Calu3 (cell line): ENCODE measurements at regions not wholly inside any gene's neighbourhood (a gene's known extent, or its start where the extent isn't known, plus 50 kb on each side); places are given as distances from the start of the nearest gene placed in this dataset.

Experiments used
- BruUV-seq: library from RNA; stranded (reverse); fragments of 400-500 nt; replicated peaks from 2 replicates; lab custom pipeline; 2021; lab: Mats Ljungman, UMichigan
- CTCF ChIA-PET: fragments of 300-600 bp; sonication (Branson Sonifier 250); formaldehyde crosslinking; loops from one replicate; lab custom pipeline; 2022; ENCODE audit warnings: antibody characterized with exemption; lab: Charles Lee
- DNase-seq: peaks from one replicate; pipeline ENCODE4 v3.0.0; 2022
- H3K27ac Mint-ChIP-seq: one replicate; pipeline ENCODE4 v1.8.0; 2022; ENCODE audit warnings: mixed read lengths; ENCODE audit not compliant: unreplicated experiment
- H3K27me3 Mint-ChIP-seq: one replicate; pipeline ENCODE4 v1.8.0; 2022; ENCODE audit warnings: mixed read lengths; ENCODE audit not compliant: unreplicated experiment
- H3K36me3 Mint-ChIP-seq: one replicate; pipeline ENCODE4 v1.8.0; 2022; ENCODE audit warnings: mild to moderate bottlenecking, moderate library complexity, mixed read lengths; ENCODE audit not compliant: insufficient read depth, unreplicated experiment
- H3K4me1 Mint-ChIP-seq: one replicate; pipeline ENCODE4 v1.8.0; 2022; ENCODE audit warnings: mild to moderate bottlenecking, low read depth, mixed read lengths; ENCODE audit not compliant: unreplicated experiment
- H3K4me3 Mint-ChIP-seq: one replicate; pipeline ENCODE4 v1.8.0; 2022; ENCODE audit warnings: mild to moderate bottlenecking, low read depth, moderate library complexity, mixed read lengths; ENCODE audit not compliant: unreplicated experiment
- H3K9me3 Mint-ChIP-seq: one replicate; pipeline ENCODE4 v1.8.0; 2022; ENCODE audit warnings: low read depth, mixed read lengths; ENCODE audit not compliant: unreplicated experiment
- intact Hi-C: fragments of 100-400 bp; cut with micrococcal nuclease; formaldehyde crosslinking; loops from one replicate; pipeline ENCODE4 v1.10.0; 2022; ENCODE audit not compliant: unreplicated experiment
- TF ChIP-seq, protein P1 (sequence below): fragments of 200-600 bp; IDR thresholded peaks from one replicate; pipeline ENCODE4 v1.8.0; 2022; ENCODE audit warnings: antibody characterized with exemption; ENCODE audit not compliant: unreplicated experiment

DNA sequence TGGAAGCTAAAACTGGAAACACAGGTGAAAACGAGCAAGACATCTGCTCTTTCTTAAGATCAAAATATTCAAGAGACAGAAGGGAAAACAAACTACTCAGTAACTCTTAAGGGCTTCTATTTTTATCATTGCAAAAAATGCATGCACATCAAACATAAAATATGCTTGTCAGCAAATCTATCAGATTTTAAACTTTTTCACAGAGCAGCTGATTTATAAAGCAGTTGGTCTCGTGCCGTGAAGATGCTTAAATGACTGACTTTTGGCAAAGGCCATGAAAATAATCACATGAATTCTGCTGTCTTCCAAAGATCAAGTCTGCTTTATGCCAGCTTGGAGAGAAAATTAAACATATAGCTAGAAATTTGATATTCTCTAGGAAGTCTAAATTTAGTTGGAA is 482.1 kb upstream of the HS3ST1 start:
- intact Hi-C loops: no loop called here
- no peak overlapping the region for H3K27ac Mint-ChIP-seq
- no TSS peak for BruUV-seq

GRCh38 chr4:11908712-11909111 is 480.0 kb upstream of the HS3ST1 start:
- H3K36me3 Mint-ChIP-seq: no peaks in the 10 kb centered on the region
- no peaks in the 10 kb centered on the region for H3K9me3 Mint-ChIP-seq
- TF ChIP-seq, protein P1, sequence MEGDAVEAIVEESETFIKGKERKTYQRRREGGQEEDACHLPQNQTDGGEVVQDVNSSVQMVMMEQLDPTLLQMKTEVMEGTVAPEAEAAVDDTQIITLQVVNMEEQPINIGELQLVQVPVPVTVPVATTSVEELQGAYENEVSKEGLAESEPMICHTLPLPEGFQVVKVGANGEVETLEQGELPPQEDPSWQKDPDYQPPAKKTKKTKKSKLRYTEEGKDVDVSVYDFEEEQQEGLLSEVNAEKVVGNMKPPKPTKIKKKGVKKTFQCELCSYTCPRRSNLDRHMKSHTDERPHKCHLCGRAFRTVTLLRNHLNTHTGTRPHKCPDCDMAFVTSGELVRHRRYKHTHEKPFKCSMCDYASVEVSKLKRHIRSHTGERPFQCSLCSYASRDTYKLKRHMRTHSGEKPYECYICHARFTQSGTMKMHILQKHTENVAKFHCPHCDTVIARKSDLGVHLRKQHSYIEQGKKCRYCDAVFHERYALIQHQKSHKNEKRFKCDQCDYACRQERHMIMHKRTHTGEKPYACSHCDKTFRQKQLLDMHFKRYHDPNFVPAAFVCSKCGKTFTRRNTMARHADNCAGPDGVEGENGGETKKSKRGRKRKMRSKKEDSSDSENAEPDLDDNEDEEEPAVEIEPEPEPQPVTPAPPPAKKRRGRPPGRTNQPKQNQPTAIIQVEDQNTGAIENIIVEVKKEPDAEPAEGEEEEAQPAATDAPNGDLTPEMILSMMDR: no peak
- intact Hi-C loops: no loop called here
- no peaks in the 10 kb centered on the region for H3K4me1 Mint-ChIP-seq
- no peak overlapping the region for H3K27ac Mint-ChIP-seq
- CTCF ChIA-PET: interaction anchor here (0.6 kb wide), 1 partner anchor 12 kb away, joined by 3 read pairs; no protein-coding TSS in a partner anchor
- H3K4me3 Mint-ChIP-seq: no peak overlapping the region
- no TSS peak for BruUV-seq
- H3K27me3 Mint-ChIP-seq: no peaks in the 10 kb centered on the region
- DNase-seq: no peak

More for the DNA sequence above, 482.1 kb upstream of the HS3ST1 start:
- no peaks in the 10 kb centered on the region for H3K27me3 Mint-ChIP-seq
- no peak overlapping the region for H3K4me3 Mint-ChIP-seq
- no peak for DNase-seq
- TF ChIP-seq, protein P1: no peak
- H3K36me3 Mint-ChIP-seq: no peaks in the 10 kb centered on the region
- H3K4me1 Mint-ChIP-seq: no peaks in the 10 kb centered on the region
- no peaks in the 10 kb centered on the region for H3K9me3 Mint-ChIP-seq
- CTCF ChIA-PET: no interaction called here

- Mint-ChIP-seq H3K9me3 (no peaks in the 10 kb centered on the region), H3K27me3 (no peaks in the 10 kb centered on the region), H3K36me3 (no peaks in the 10 kb centered on the region), H3K4me1 (no peaks in the 10 kb centered on the region), H3K4me3 (no peak overlapping the region), H3K27ac (no peak overlapping the region)
- CTCF ChIA-PET: interaction anchor here (0.6 kb wide), 1 partner anchor 11 kb away, joined by 3 read pairs; no protein-coding TSS in a partner anchor
- DNase-seq: no peak
- no TSS peak for BruUV-seq
- intact Hi-C loops: no loop called here
- TF ChIP-seq, protein P1: no peak
Observed at GRCh38 chr4:11908205-11908604, 479.5 kb upstream of the HS3ST1 start.

GRCh38 chr4:11904846-11905739 is 476.4 kb upstream of the HS3ST1 start:
- H3K27ac Mint-ChIP-seq: no peak overlapping the region
- H3K9me3 Mint-ChIP-seq: no peaks in the 10 kb centered on the region
- TF ChIP-seq, protein P1: no peak
- intact Hi-C loops: no loop called here
- no peak overlapping the region for H3K4me3 Mint-ChIP-seq
- H3K27me3 Mint-ChIP-seq: no peaks in the 10 kb centered on the region
- H3K36me3 Mint-ChIP-seq: no peaks in the 10 kb centered on the region
- no peaks in the 10 kb centered on the region for H3K4me1 Mint-ChIP-seq
- BruUV-seq: no TSS peak
- CTCF ChIA-PET: no interaction called here
- DNase-seq: no peak
